ENCODE measurements at regions not wholly inside any gene's neighbourhood (a gene's known extent, or its start where the extent isn't known, plus 50 kb on each side); places are given as distances from the start of the nearest gene placed in this dataset.

- Histone ChIP-seq H3K4me3 (ENCODE audit: low read length in 3 of 3) (no peak overlapping the region), H3K27ac (ENCODE audit: low read depth in 2 of 2, low read length in 2 of 2) (no peak overlapping the region), H3K36me3 (ENCODE audit: control insufficient read depth in 2 of 3, insufficient read depth in 3 of 3, low read length in 3 of 3) (no peaks in the 10 kb centered on the region), H3K4me1 (ENCODE audit: control insufficient read depth in 2 of 3, insufficient read depth in 2 of 3, low read depth in 1 of 3, low read length in 3 of 3) (no peaks in the 10 kb centered on the region), H3K9ac (ENCODE audit: low read length in 3 of 3) (no peak overlapping the region), H3K27me3 (ENCODE audit: control insufficient read depth, insufficient read depth, low read length) (no peaks in the 10 kb centered on the region), H3K9me3 (ENCODE audit: control insufficient read depth in 2 of 3, insufficient read depth in 1 of 3, low read length in 3 of 3) (peaks cover 0 to 6% (median 2%) of the 10 kb centered on the region in 3 donors)
- TF ChIP-seq, protein P1, sequence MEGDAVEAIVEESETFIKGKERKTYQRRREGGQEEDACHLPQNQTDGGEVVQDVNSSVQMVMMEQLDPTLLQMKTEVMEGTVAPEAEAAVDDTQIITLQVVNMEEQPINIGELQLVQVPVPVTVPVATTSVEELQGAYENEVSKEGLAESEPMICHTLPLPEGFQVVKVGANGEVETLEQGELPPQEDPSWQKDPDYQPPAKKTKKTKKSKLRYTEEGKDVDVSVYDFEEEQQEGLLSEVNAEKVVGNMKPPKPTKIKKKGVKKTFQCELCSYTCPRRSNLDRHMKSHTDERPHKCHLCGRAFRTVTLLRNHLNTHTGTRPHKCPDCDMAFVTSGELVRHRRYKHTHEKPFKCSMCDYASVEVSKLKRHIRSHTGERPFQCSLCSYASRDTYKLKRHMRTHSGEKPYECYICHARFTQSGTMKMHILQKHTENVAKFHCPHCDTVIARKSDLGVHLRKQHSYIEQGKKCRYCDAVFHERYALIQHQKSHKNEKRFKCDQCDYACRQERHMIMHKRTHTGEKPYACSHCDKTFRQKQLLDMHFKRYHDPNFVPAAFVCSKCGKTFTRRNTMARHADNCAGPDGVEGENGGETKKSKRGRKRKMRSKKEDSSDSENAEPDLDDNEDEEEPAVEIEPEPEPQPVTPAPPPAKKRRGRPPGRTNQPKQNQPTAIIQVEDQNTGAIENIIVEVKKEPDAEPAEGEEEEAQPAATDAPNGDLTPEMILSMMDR (IDR thresholded peaks at IDR 0.05; ENCODE audit: borderline replicate concordance, extremely low read depth, insufficient read depth), result no peak
- DNase-seq, result no peak
- no peak for FAIRE-seq
- intact Hi-C loops (cut with DNase I), result no loop called here
These were observed 99.7 kb upstream of the NCKAP5 start for GRCh38 chr2:133667968-133668367.

DNA sequence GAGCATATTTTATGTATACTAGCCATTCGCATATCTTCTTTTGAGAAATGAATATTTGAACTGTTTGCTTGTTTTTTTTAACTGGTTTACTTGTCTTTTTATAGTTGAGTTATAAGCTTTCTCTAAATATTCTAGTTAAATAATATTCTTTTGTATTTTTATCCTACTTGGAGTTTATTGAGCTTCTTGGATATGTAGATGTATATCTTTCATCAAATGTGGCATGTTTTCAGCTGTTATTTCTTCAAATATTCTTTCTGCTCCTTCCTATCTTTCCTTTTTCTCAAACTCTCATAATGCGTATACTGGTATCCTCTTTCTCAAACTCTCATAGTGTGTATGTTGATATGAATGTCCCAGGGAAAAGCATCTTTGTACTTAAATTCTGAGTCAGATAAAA lies 100.3 kb upstream of the NCKAP5 start:
- no peak for DNase-seq
- Histone ChIP-seq H3K4me1 (ENCODE audit: control insufficient read depth in 2 of 3, insufficient read depth in 2 of 3, low read depth in 1 of 3, low read length in 3 of 3) (peaks cover 0 to 3% (median 2%) of the 10 kb centered on the region in 3 donors), H3K9ac (ENCODE audit: low read length in 3 of 3) (no peak overlapping the region), H3K27ac (ENCODE audit: low read depth in 2 of 2, low read length in 2 of 2) (no peak overlapping the region), H3K36me3 (ENCODE audit: control insufficient read depth in 2 of 3, insufficient read depth in 3 of 3, low read length in 3 of 3) (no peaks in the 10 kb centered on the region), H3K9me3 (ENCODE audit: control insufficient read depth in 2 of 3, insufficient read depth in 1 of 3, low read length in 3 of 3) (peaks cover 0 to 6% (median 2%) of the 10 kb centered on the region in 3 donors), H3K4me3 (ENCODE audit: low read length in 3 of 3) (no peak overlapping the region), H3K27me3 (ENCODE audit: control insufficient read depth, insufficient read depth, low read length) (no peaks in the 10 kb centered on the region)
- intact Hi-C loops (cut with DNase I), result no loop called here
- TF ChIP-seq, protein P1 (IDR thresholded peaks at IDR 0.05; ENCODE audit: borderline replicate concordance, extremely low read depth, insufficient read depth), result no peak
- FAIRE-seq, result no peak

- peaks cover 3 to 9% (median 7%) of the 10 kb centered on the region in 3 donors for H3K4me1 ChIP-seq (ENCODE audit: control insufficient read depth in 2 of 3, insufficient read depth in 2 of 3, low read depth in 1 of 3, low read length in 3 of 3)
- DNase-seq (peak in 1 of 5 donors; percentile 29), FAIRE-seq (no peak)
- no peaks in the 10 kb centered on the region for H3K27me3 ChIP-seq (ENCODE audit: control insufficient read depth, insufficient read depth, low read length)
- H3K4me3 ChIP-seq (ENCODE audit: low read length in 3 of 3), result peak overlapping the region in 1 of 3 donors; percentile 60
- H3K9ac ChIP-seq (ENCODE audit: low read length in 3 of 3), result no peak overlapping the region
- H3K27ac ChIP-seq (ENCODE audit: low read depth in 2 of 2, low read length in 2 of 2), result no peak overlapping the region
- peaks cover 0 to 2% (median 0%) of the 10 kb centered on the region in 3 donors for H3K9me3 ChIP-seq (ENCODE audit: control insufficient read depth in 2 of 3, insufficient read depth in 1 of 3, low read length in 3 of 3)
- H3K36me3 ChIP-seq (ENCODE audit: control insufficient read depth in 2 of 3, insufficient read depth in 3 of 3, low read length in 3 of 3), result no peaks in the 10 kb centered on the region
- intact Hi-C loops (cut with DNase I), result no loop called here
- TF ChIP-seq, protein P1 (IDR thresholded peaks at IDR 0.05; ENCODE audit: borderline replicate concordance, extremely low read depth, insufficient read depth), result no peak
These were observed 105.1 kb upstream of the NCKAP5 start for GRCh38 chr2:133673305-133673905.

DNA sequence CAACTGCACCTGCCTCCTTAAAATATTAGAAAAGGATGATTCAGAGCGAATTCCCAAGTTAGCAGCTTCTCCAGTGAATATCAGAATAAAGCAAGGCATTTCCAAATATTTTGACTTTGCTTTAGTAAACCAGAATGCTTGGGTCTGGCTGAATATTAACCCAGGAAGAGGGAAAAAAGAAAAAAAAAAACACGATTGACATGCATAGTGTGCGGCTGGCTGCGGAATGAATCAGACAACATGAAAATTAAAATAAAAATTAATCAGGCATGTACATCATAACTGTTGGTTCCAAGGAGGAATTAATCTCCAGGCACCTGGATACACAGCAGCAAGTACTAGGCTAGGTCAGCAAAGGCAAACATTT lies 105.8 kb upstream of the NCKAP5 start:
- intact Hi-C loops (cut with DNase I), result no loop called here
- no peaks in the 10 kb centered on the region for H3K9me3 ChIP-seq (ENCODE audit: control insufficient read depth in 2 of 3, insufficient read depth in 1 of 3, low read length in 3 of 3)
- no peaks in the 10 kb centered on the region for H3K27me3 ChIP-seq (ENCODE audit: control insufficient read depth, insufficient read depth, low read length)
- H3K4me3 ChIP-seq (ENCODE audit: low read length in 3 of 3), result peak overlapping the region in 2 of 3 donors; percentile 60 to 68
- peaks cover 3 to 9% (median 7%) of the 10 kb centered on the region in 3 donors for H3K4me1 ChIP-seq (ENCODE audit: control insufficient read depth in 2 of 3, insufficient read depth in 2 of 3, low read depth in 1 of 3, low read length in 3 of 3)
- H3K27ac ChIP-seq (ENCODE audit: low read depth in 2 of 2, low read length in 2 of 2), result no peak overlapping the region
- peak overlapping the region in 1 of 3 donors; percentile 46 for H3K9ac ChIP-seq (ENCODE audit: low read length in 3 of 3)
- FAIRE-seq, result no peak
- no peaks in the 10 kb centered on the region for H3K36me3 ChIP-seq (ENCODE audit: control insufficient read depth in 2 of 3, insufficient read depth in 3 of 3, low read length in 3 of 3)
- DNase-seq, result no peak
- TF ChIP-seq, protein P1 (IDR thresholded peaks at IDR 0.05; ENCODE audit: borderline replicate concordance, extremely low read depth, insufficient read depth), result no peak
